H9 (cell line): ENCODE measurements at regions not wholly inside any gene's neighbourhood (a gene's known extent, or its start where the extent isn't known, plus 50 kb on each side); places are given as distances from the start of the nearest gene placed in this dataset.

Experiments
- DNase-seq: peaks from one replicate; pipeline ENCODE4 v3.0.0-alpha.2; 2017
- H2AFZ ChIP-seq: one replicate; pipeline ENCODE4 v1.6.1; 2013; ENCODE audit warnings: mild to moderate bottlenecking, low read length, control low read depth, moderate library complexity
- H2AK5ac ChIP-seq: 2 replicates; pipeline ENCODE4 v1.6.1; 2013; ENCODE audit warnings: low read length, control low read depth, mixed read lengths; ENCODE audit not compliant: insufficient read length
- H2BK120ac ChIP-seq: one replicate; pipeline ENCODE4 v1.6.1; 2013; ENCODE audit warnings: low read depth, mild to moderate bottlenecking, low read length, control low read depth, inconsistent platforms; ENCODE audit not compliant: poor library complexity, severe bottlenecking
- H2BK12ac ChIP-seq: 2 replicates; pipeline ENCODE4 v1.6.1; 2013; ENCODE audit warnings: low read length, control low read depth, mixed read lengths, low read depth; ENCODE audit not compliant: insufficient read length
- H2BK15ac ChIP-seq: 2 replicates; pipeline ENCODE4 v1.6.1; 2013; ENCODE audit warnings: low read depth, low read length, control low read depth
- H2BK20ac ChIP-seq: one replicate; pipeline ENCODE4 v1.6.1; 2013; ENCODE audit warnings: low read depth, mild to moderate bottlenecking, low read length, control low read depth, inconsistent platforms; ENCODE audit not compliant: poor library complexity, severe bottlenecking
- H2BK5ac ChIP-seq: 2 replicates; pipeline ENCODE4 v1.6.1; 2013; ENCODE audit warnings: low read length, control low read depth, mixed read lengths; ENCODE audit not compliant: insufficient read length
- H3K14ac ChIP-seq: 2 replicates; pipeline ENCODE4 v1.6.1; 2013; ENCODE audit warnings: low read length, control low read depth; ENCODE audit not compliant: insufficient read depth
- H3K18ac ChIP-seq: 2 replicates; pipeline ENCODE4 v1.6.1; 2013; ENCODE audit warnings: low read depth, mild to moderate bottlenecking, mixed read lengths, low read length, control low read depth; ENCODE audit not compliant: insufficient read length
- H3K23ac ChIP-seq: 2 replicates; pipeline ENCODE4 v1.6.1; 2013; ENCODE audit warnings: low read length, control low read depth, mixed read lengths, low read depth; ENCODE audit not compliant: insufficient read length
- H3K23me2 ChIP-seq: 2 replicates; pipeline ENCODE4 v1.6.1; 2013; ENCODE audit warnings: low read depth, mild to moderate bottlenecking, mixed read lengths, low read length, control low read depth; ENCODE audit not compliant: insufficient read length, poor library complexity, severe bottlenecking
- H3K27ac ChIP-seq: 2 replicates; pipeline ENCODE4 v1.5.1; 2013; ENCODE audit warnings: low read length, control low read depth, mixed read lengths, low read depth; ENCODE audit not compliant: insufficient read length
- H3K27me3 ChIP-seq: 2 replicates; pipeline ENCODE4 v1.6.1; 2013; ENCODE audit warnings: low read length, control low read depth, inconsistent platforms; ENCODE audit not compliant: insufficient read depth
- H3K4ac ChIP-seq: 2 replicates; pipeline ENCODE4 v1.6.1; 2013; ENCODE audit warnings: low read depth, mild to moderate bottlenecking, control low read depth, inconsistent platforms, low read length, moderate library complexity
- H3K4me1 ChIP-seq: 2 replicates; pipeline ENCODE4 v1.6.1; 2013; ENCODE audit warnings: low read length, control low read depth, inconsistent platforms; ENCODE audit not compliant: insufficient read depth
- H3K4me2 ChIP-seq: 2 replicates; pipeline ENCODE4 v1.6.1; 2013; ENCODE audit warnings: low read length, control low read depth, mixed read lengths; ENCODE audit not compliant: insufficient read length, insufficient read depth
- H3K56ac ChIP-seq: 2 replicates; pipeline ENCODE4 v1.6.1; 2013; ENCODE audit warnings: low read depth, mild to moderate bottlenecking, mixed read lengths, low read length, control low read depth; ENCODE audit not compliant: insufficient read length
- H3K79me1 ChIP-seq: 2 replicates; pipeline ENCODE4 v1.6.1; 2013; ENCODE audit warnings: low read depth, mild to moderate bottlenecking, moderate library complexity, low read length, control low read depth, inconsistent platforms; ENCODE audit not compliant: insufficient read depth, poor library complexity, severe bottlenecking
- H3K79me2 ChIP-seq: 2 replicates; pipeline ENCODE4 v1.6.1; 2013; ENCODE audit warnings: low read length, control low read depth, inconsistent platforms; ENCODE audit not compliant: insufficient read depth
- H3K9ac ChIP-seq: 2 replicates; pipeline ENCODE4 v1.6.1; 2013; ENCODE audit warnings: low read length, control low read depth, mixed read lengths; ENCODE audit not compliant: insufficient read length; ENCODE audit errors: extremely low read depth
- H3K9me3 ChIP-seq: one replicate; pipeline ENCODE4 v1.6.1; 2013; ENCODE audit warnings: low read depth, low read length, inconsistent platforms; ENCODE audit not compliant: control insufficient read depth
- H3T11ph ChIP-seq: one replicate; pipeline ENCODE4 v1.6.1; 2013; ENCODE audit warnings: mild to moderate bottlenecking, low read length, control low read depth, inconsistent platforms
- H4K20me1 ChIP-seq: one replicate; pipeline ENCODE4 v1.6.1; 2013; ENCODE audit not compliant: control insufficient read depth, insufficient read length, insufficient read depth
- H4K5ac ChIP-seq: 2 replicates; pipeline ENCODE4 v1.6.1; 2013; ENCODE audit warnings: low read depth, mild to moderate bottlenecking, mixed read lengths, low read length, control low read depth; ENCODE audit not compliant: insufficient read length
- H4K8ac ChIP-seq: replicated peaks from 2 replicates; pipeline ENCODE4 v1.6.1; 2013; ENCODE audit warnings: low read length, control low read depth, mixed read lengths, low read depth; ENCODE audit not compliant: insufficient read length
- H4K91ac ChIP-seq: 2 replicates; pipeline ENCODE4 v1.6.1; 2013; ENCODE audit warnings: low read depth, mild to moderate bottlenecking, moderate library complexity, mixed read lengths, low read length, control low read depth; ENCODE audit not compliant: insufficient read length
- H3K27ac Mint-ChIP-seq, 3 experiments: 2 replicates in 2 of 3; 3 replicates in 1 of 3; pipeline ENCODE4 v1.8.0; 2020 to 2021; ENCODE audit warnings: mixed read lengths in 3 of 3, mild to moderate bottlenecking in 1 of 3, moderate library complexity in 1 of 3
- H3K27me3 Mint-ChIP-seq: 2 replicates; pipeline ENCODE4 v1.8.0; 2021; ENCODE audit warnings: low read depth, mild to moderate bottlenecking, moderate library complexity, mixed read lengths
- H3K36me3 Mint-ChIP-seq, 3 experiments: 2 replicates in 2 of 3; 3 replicates in 1 of 3; pipeline ENCODE4 v1.8.0; 2020 to 2021; ENCODE audit warnings: low read depth in 3 of 3, mixed read lengths in 3 of 3; ENCODE audit not compliant: insufficient read depth in 1 of 3
- H3K4me1 Mint-ChIP-seq, 2 experiments: 2 replicates each; pipeline ENCODE4 v1.8.0; 2020; ENCODE audit warnings: mixed read lengths in 2 of 2
- H3K4me3 Mint-ChIP-seq, 2 experiments: 2 replicates in 1 of 2; 3 replicates in 1 of 2; pipeline ENCODE4 v1.8.0; 2020 to 2021; ENCODE audit warnings: mild to moderate bottlenecking in 2 of 2, mixed read lengths in 2 of 2, moderate library complexity in 1 of 2
- H3K9me3 Mint-ChIP-seq, 2 experiments: 2 replicates in 1 of 2; 3 replicates in 1 of 2; pipeline ENCODE4 v1.8.0; 2020; ENCODE audit warnings: mild to moderate bottlenecking in 2 of 2, mixed read lengths in 2 of 2, moderate library complexity in 1 of 2
- WGBS: extraction: QIAGEN DNeasy Blood & Tissue Kit; methylation state at CpG from one replicate; pipeline ENCODE4 v1.1.7; 2013; ENCODE audit warnings: missing lambda C conversion rate, low lambda C conversion rate, mixed read lengths; ENCODE audit not compliant: insufficient read length; ENCODE audit errors: extremely low coverage; 5-methylcytosine and 5-hydroxymethylcytosine counted together
- TF ChIP-seq, protein P1 (sequence below): fragments of 200-600 bp; sonication (generic); conservative IDR thresholded peaks from 3 replicates; pipeline ENCODE4 v1.8.0; 2021; ENCODE audit warnings: antibody characterized with exemption, mild to moderate bottlenecking

- H3K4me3 Mint-ChIP-seq = no peak overlapping the region
- Histone ChIP-seq H3T11ph (no peak overlapping the region), H3K4me1 (no peaks in the 10 kb centered on the region), H4K20me1 (no peaks in the 10 kb centered on the region), H4K8ac (no peak overlapping the region), H3K4ac (no peak overlapping the region), H2BK20ac (no peak overlapping the region), H3K14ac (no peak overlapping the region), H3K27me3 (no peaks in the 10 kb centered on the region), H2BK15ac (no peak overlapping the region), H3K9ac (no peak overlapping the region), H3K4me2 (no peak overlapping the region), H4K91ac (no peak overlapping the region), H2AFZ (no peak overlapping the region), H3K79me2 (no peaks in the 10 kb centered on the region), H3K18ac (no peak overlapping the region), H3K23ac (no peak overlapping the region), H2BK5ac (no peak overlapping the region), H3K27ac (no peak overlapping the region), H2AK5ac (no peak overlapping the region), H4K5ac (no peak overlapping the region), H2BK120ac (no peak overlapping the region), H3K23me2 (no peaks in the 10 kb centered on the region), H3K79me1 (no peaks in the 10 kb centered on the region), H3K56ac (no peak overlapping the region), H2BK12ac (no peak overlapping the region), H3K9me3 (no peaks in the 10 kb centered on the region)
- WGBS = no CpG with 5 or more reads among the region's 5 CpGs
- peaks cover 0 to 2% of the 10 kb centered on the region in 2 experiments; a peak in 2 of 5 replicates for H3K9me3 Mint-ChIP-seq
- peak; percentile 12 for DNase-seq
- peaks cover 6% of the 10 kb centered on the region for H3K27me3 Mint-ChIP-seq
- TF ChIP-seq, protein P1, sequence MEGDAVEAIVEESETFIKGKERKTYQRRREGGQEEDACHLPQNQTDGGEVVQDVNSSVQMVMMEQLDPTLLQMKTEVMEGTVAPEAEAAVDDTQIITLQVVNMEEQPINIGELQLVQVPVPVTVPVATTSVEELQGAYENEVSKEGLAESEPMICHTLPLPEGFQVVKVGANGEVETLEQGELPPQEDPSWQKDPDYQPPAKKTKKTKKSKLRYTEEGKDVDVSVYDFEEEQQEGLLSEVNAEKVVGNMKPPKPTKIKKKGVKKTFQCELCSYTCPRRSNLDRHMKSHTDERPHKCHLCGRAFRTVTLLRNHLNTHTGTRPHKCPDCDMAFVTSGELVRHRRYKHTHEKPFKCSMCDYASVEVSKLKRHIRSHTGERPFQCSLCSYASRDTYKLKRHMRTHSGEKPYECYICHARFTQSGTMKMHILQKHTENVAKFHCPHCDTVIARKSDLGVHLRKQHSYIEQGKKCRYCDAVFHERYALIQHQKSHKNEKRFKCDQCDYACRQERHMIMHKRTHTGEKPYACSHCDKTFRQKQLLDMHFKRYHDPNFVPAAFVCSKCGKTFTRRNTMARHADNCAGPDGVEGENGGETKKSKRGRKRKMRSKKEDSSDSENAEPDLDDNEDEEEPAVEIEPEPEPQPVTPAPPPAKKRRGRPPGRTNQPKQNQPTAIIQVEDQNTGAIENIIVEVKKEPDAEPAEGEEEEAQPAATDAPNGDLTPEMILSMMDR = no peak
- H3K36me3 Mint-ChIP-seq = no peaks in the 10 kb centered on the region
- no peak overlapping the region for H3K27ac Mint-ChIP-seq
- H3K4me1 Mint-ChIP-seq = peaks cover 23 to 34% of the 10 kb centered on the region in 2 experiments
These were observed 424.9 kb upstream of the IRX4 start for GRCh38 chr5:2307631-2308030.
